Progenitor cell of endocrine pancreas (in vitro differentiated cells): ENCODE measurements at regions not wholly inside any gene's neighbourhood (a gene's known extent, or its start where the extent isn't known, plus 50 kb on each side); places are given as distances from the start of the nearest gene placed in this dataset.

Experiments
- DNase-seq: peaks from one replicate; pipeline ENCODE4 v3.0.0; 2021; ENCODE audit warnings: low spot score; ENCODE audit not compliant: unreplicated experiment
- H3K27ac Mint-ChIP-seq: 2 replicates; pipeline ENCODE4 v1.8.0; 2021; ENCODE audit warnings: mild to moderate bottlenecking, moderate library complexity, mixed read lengths
- H3K27me3 Mint-ChIP-seq: 2 replicates; pipeline ENCODE4 v1.8.0; 2021; ENCODE audit warnings: mixed read lengths
- H3K36me3 Mint-ChIP-seq: 2 replicates; pipeline ENCODE4 v1.8.0; 2022; ENCODE audit warnings: mixed read lengths; ENCODE audit not compliant: insufficient read depth
- H3K4me1 Mint-ChIP-seq: 2 replicates; pipeline ENCODE4 v1.8.0; 2021; ENCODE audit warnings: low read depth, mixed read lengths
- H3K4me3 Mint-ChIP-seq: 2 replicates; pipeline ENCODE4 v1.8.0; 2021; ENCODE audit warnings: low read depth, mild to moderate bottlenecking, moderate library complexity, mixed read lengths
- H3K9me3 Mint-ChIP-seq: 2 replicates; pipeline ENCODE4 v1.8.0; 2021; ENCODE audit warnings: low read depth, mixed read lengths
- CTCF ChIP-seq: fragments of 200-600 bp; sonication (generic); IDR thresholded peaks from one replicate; pipeline ENCODE4 v1.5.0; 2021; ENCODE audit warnings: antibody characterized with exemption, mild to moderate bottlenecking; ENCODE audit not compliant: unreplicated experiment

GRCh38 chr11:134761386-134761785 is 349.3 kb upstream of the B3GAT1 start:
- no peak for DNase-seq
- Mint-ChIP-seq H3K9me3 (no peaks in the 10 kb centered on the region), H3K4me3 (no peak overlapping the region), H3K36me3 (no peaks in the 10 kb centered on the region), H3K4me1 (peaks cover 6% of the 10 kb centered on the region), H3K27ac (peak overlapping the region; percentile 11), H3K27me3 (peaks cover 49% of the 10 kb centered on the region)
- TF ChIP-seq CTCF = no peak

- Mint-ChIP-seq H3K9me3 (no peaks in the 10 kb centered on the region), H3K4me3 (no peak overlapping the region), H3K4me1 (peaks cover 6% of the 10 kb centered on the region), H3K27ac (no peak overlapping the region), H3K36me3 (no peaks in the 10 kb centered on the region), H3K27me3 (peaks cover 52% of the 10 kb centered on the region)
- TF ChIP-seq CTCF = no peak
- no peak for DNase-seq
Observed at GRCh38 chr11:134760957-134761356, 348.9 kb upstream of the B3GAT1 start.

GRCh38 chr11:134760299-134760698 is 348.3 kb upstream of the B3GAT1 start:
- H3K27ac Mint-ChIP-seq = no peak overlapping the region
- H3K4me3 Mint-ChIP-seq = no peak overlapping the region
- H3K36me3 Mint-ChIP-seq = no peaks in the 10 kb centered on the region
- H3K4me1 Mint-ChIP-seq = peaks cover 6% of the 10 kb centered on the region
- peaks cover 52% of the 10 kb centered on the region for H3K27me3 Mint-ChIP-seq
- no peak for DNase-seq
- no peak for TF ChIP-seq CTCF
- no peaks in the 10 kb centered on the region for H3K9me3 Mint-ChIP-seq

- no peak for DNase-seq
- peaks cover 52% of the 10 kb centered on the region for H3K27me3 Mint-ChIP-seq
Observed at GRCh38 chr11:134759855-134760254, 347.8 kb upstream of the B3GAT1 start.

DNA sequence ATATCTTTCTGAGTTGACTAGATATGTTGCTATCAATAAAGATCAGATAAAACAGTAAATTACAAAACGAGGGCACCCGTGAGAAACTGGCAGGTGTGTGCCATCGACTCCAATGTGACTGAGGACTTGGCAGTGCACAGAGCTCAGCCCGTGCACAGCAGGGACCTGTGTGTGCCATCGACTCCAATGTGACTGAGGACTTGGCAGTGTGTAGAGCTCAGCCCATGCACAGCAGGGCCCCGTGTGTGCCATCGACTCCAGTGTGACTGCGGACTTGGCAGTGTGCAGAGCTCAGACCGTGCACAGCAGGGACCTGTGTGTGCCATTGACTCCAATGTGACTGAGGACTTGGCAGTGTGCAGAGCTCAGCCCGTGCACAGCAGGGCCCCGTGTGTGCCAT is 347.2 kb upstream of the B3GAT1 start:
- TF ChIP-seq CTCF = no peak
- peaks cover 52% of the 10 kb centered on the region for H3K27me3 Mint-ChIP-seq

More at GRCh38 chr11:134759855-134760254, 347.8 kb upstream of the B3GAT1 start:
- TF ChIP-seq CTCF = no peak
- Mint-ChIP-seq H3K27ac (no peak overlapping the region), H3K4me3 (no peak overlapping the region), H3K4me1 (peaks cover 6% of the 10 kb centered on the region), H3K36me3 (no peaks in the 10 kb centered on the region), H3K9me3 (no peaks in the 10 kb centered on the region)

More for the DNA sequence above, 347.2 kb upstream of the B3GAT1 start:
- Mint-ChIP-seq H3K4me3 (no peak overlapping the region), H3K27ac (no peak overlapping the region), H3K36me3 (no peaks in the 10 kb centered on the region), H3K4me1 (peaks cover 6% of the 10 kb centered on the region), H3K9me3 (no peaks in the 10 kb centered on the region)
- DNase-seq = no peak
